Transverse colon (tissue), 3 donors: ENCODE measurements at regions not wholly inside any gene's neighbourhood (a gene's known extent, or its start where the extent isn't known, plus 50 kb on each side); places are given as distances from the start of the nearest gene placed in this dataset.

Experiments
- POLR2A ChIP-seq: fragments of 450-650 bp; IDR thresholded peaks from one replicate; pipeline ENCODE4 v1.6.1; 2016; ENCODE audit warnings: antibody characterized with exemption, mild to moderate bottlenecking, moderate library complexity
- POLR2AphosphoS5 ChIP-seq, 3 donors: sonication (generic); formaldehyde crosslinking; IDR thresholded peaks; one replicate each; pipeline ENCODE4 v1.6.1; 2016; ENCODE audit warnings: antibody characterized with exemption in 3 of 3

- TF ChIP-seq POLR2A (no peak), POLR2AphosphoS5 (IDR thresholded peaks at IDR 0.05) (no peak)
These were observed 143.6 kb downstream of the DUSP6 start for GRCh38 chr12:89208661-89209096.
